OCI-LY1 (cell line): ENCODE measurements at regions not wholly inside any gene's neighbourhood (a gene's known extent, or its start where the extent isn't known, plus 50 kb on each side); places are given as distances from the start of the nearest gene placed in this dataset.
"Not testable (repeated sequence)": the region's sequence is repeated elsewhere in the genome, so short reads cannot be mapped to it uniquely, and the experiment has no call there.

ENCODE experiments used
- H2AFZ ChIP-seq: fragments of 200-600 bp; sonication (generic), shearing (Covaris generic); 2 replicates; pipeline ENCODE4 v1.6.0; 2014; ENCODE audit warnings: antibody characterized with exemption, mild to moderate bottlenecking, low read length
- H3F3A ChIP-seq: fragments of 200-600 bp; sonication (generic), shearing (Covaris generic); 2 replicates; pipeline ENCODE4 v1.6.0; 2014; ENCODE audit warnings: mild to moderate bottlenecking, antibody characterized with exemption, low read length, moderate library complexity; ENCODE audit not compliant: insufficient read depth
- H3K27ac ChIP-seq: fragments of 200-600 bp; sonication (generic); 2 replicates; pipeline ENCODE4 v1.5.1; 2014; ENCODE audit warnings: low read length, mixed run types, mild to moderate bottlenecking, low read depth; ENCODE audit not compliant: poor library complexity, severe bottlenecking
- H3K27me3 ChIP-seq: fragments of 200-600 bp; sonication (generic); 2 replicates; pipeline ENCODE4 v1.6.0; 2014; ENCODE audit warnings: antibody characterized with exemption, mild to moderate bottlenecking, low read length, moderate library complexity; ENCODE audit not compliant: insufficient read depth
- H3K36me3 ChIP-seq: fragments of 200-600 bp; sonication (generic); 2 replicates; pipeline ENCODE4 v1.6.1; 2014; ENCODE audit warnings: mild to moderate bottlenecking, antibody characterized with exemption, low read length, moderate library complexity, mixed read lengths; ENCODE audit not compliant: insufficient read depth
- H3K4me1 ChIP-seq: fragments of 200-600 bp; sonication (generic); 2 replicates; pipeline ENCODE4 v1.5.1; 2014; ENCODE audit warnings: mild to moderate bottlenecking, low read length, moderate library complexity; ENCODE audit not compliant: insufficient read depth, severe bottlenecking
- H3K4me2 ChIP-seq: fragments of 200-600 bp; sonication (generic), shearing (Covaris generic); 2 replicates; pipeline ENCODE4 v1.6.1; 2014; ENCODE audit warnings: low read length
- H3K4me3 ChIP-seq: fragments of 200-600 bp; sonication (generic); 2 replicates; pipeline ENCODE4 v1.5.1; 2014; ENCODE audit warnings: low read length, low read depth, mild to moderate bottlenecking, mixed read lengths; ENCODE audit not compliant: poor library complexity, severe bottlenecking
- H3K79me2 ChIP-seq: fragments of 200-600 bp; shearing (Covaris generic); 2 replicates; pipeline ENCODE4 v1.6.1; 2016; ENCODE audit warnings: mixed run types, low read length, mixed read lengths; ENCODE audit not compliant: insufficient read depth
- H3K9ac ChIP-seq: fragments of 200-600 bp; sonication (generic), shearing (Covaris generic); 2 replicates; pipeline ENCODE4 v1.6.1; 2014; ENCODE audit warnings: mild to moderate bottlenecking, low read length, mixed read lengths
- H3K9me2 ChIP-seq: fragments of 200-600 bp; sonication (generic), shearing (Covaris generic); 2 replicates; pipeline ENCODE4 v1.6.1; 2014; ENCODE audit warnings: low read depth, mild to moderate bottlenecking, low read length, mixed read lengths
- H3K9me3 ChIP-seq: fragments of 200-600 bp; shearing (Covaris generic); 2 replicates; pipeline ENCODE4 v1.6.1; 2014; ENCODE audit warnings: low read length, mixed read lengths
- H4K20me1 ChIP-seq: fragments of 200-600 bp; sonication (generic), shearing (Covaris generic); 2 replicates; pipeline ENCODE4 v1.6.0; 2016; ENCODE audit warnings: mild to moderate bottlenecking, low read length; ENCODE audit not compliant: insufficient read depth
- CTCF ChIP-seq: fragments of 200-600 bp; sonication (generic), shearing (Covaris generic); IDR thresholded peaks from 2 replicates; pipeline ENCODE4 v1.5.1; 2017; ENCODE audit warnings: mild to moderate bottlenecking, antibody characterized with exemption, low read length, moderate library complexity, mixed read lengths
- EZH2 ChIP-seq: fragments of 200-600 bp; sonication (generic), shearing (Covaris generic); IDR thresholded peaks from 2 replicates; pipeline ENCODE4 v1.8.0; 2017; ENCODE audit warnings: borderline replicate concordance, mixed run types, mild to moderate bottlenecking, antibody characterized with exemption, low read length, moderate library complexity, mixed read lengths

GRCh38 chr14:106579084-106579483 is 1052.7 kb downstream of the TMEM121 start:
- Histone ChIP-seq H3F3A (no peaks in the 10 kb centered on the region), H2AFZ (no peak overlapping the region), H3K9me2 (no peaks in the 10 kb centered on the region), H3K9ac (no peak overlapping the region), H4K20me1 (no peaks in the 10 kb centered on the region), H3K4me1 (no peaks in the 10 kb centered on the region), H3K9me3 (no peaks in the 10 kb centered on the region), H3K27ac (no peak overlapping the region), H3K79me2 (no peaks in the 10 kb centered on the region), H3K36me3 (no peaks in the 10 kb centered on the region), H3K4me2 (no peak overlapping the region), H3K4me3 (no peak overlapping the region), H3K27me3 (peaks cover 4% of the 10 kb centered on the region; the same call in 1 of the 2 replicates)
- TF ChIP-seq EZH2 (no peak), CTCF (no peak)

- H2AFZ ChIP-seq: no peak overlapping the region
- no peak overlapping the region for H3K4me2 ChIP-seq
Observed at GRCh38 chr14:106585692-106586091, 1059.3 kb downstream of the TMEM121 start.

GRCh38 chr14:106586098-106586704 is 1059.8 kb downstream of the TMEM121 start:
- H3F3A ChIP-seq: no peaks in the 10 kb centered on the region
- H3K36me3 ChIP-seq: no peaks in the 10 kb centered on the region
- H3K9me3 ChIP-seq: no peaks in the 10 kb centered on the region
- no peak overlapping the region for H3K9ac ChIP-seq
- H4K20me1 ChIP-seq: no peaks in the 10 kb centered on the region
- H3K9me2 ChIP-seq: no peaks in the 10 kb centered on the region
- no peaks in the 10 kb centered on the region for H3K79me2 ChIP-seq
- H2AFZ ChIP-seq: no peak overlapping the region
- H3K4me2 ChIP-seq: no peak overlapping the region
- no peaks in the 10 kb centered on the region for H3K4me1 ChIP-seq
- TF ChIP-seq CTCF (peak; percentile 99), EZH2 (no peak)
- H3K27ac ChIP-seq: no peak overlapping the region
- 0 out of 2 replicates have a peak, but pooled peaks cover 6% of the 10 kb centered on the region for H3K27me3 ChIP-seq
- H3K4me3 ChIP-seq: no peak overlapping the region

More at GRCh38 chr14:106585692-106586091, 1059.3 kb downstream of the TMEM121 start:
- Histone ChIP-seq H3K4me1 (no peaks in the 10 kb centered on the region), H3K9me3 (no peaks in the 10 kb centered on the region), H3K79me2 (no peaks in the 10 kb centered on the region), H3F3A (no peaks in the 10 kb centered on the region), H3K27ac (no peak overlapping the region), H3K9ac (no peak overlapping the region), H3K36me3 (no peaks in the 10 kb centered on the region), H3K9me2 (no peaks in the 10 kb centered on the region), H3K27me3 (0 out of 2 replicates have a peak, but pooled peaks cover 6% of the 10 kb centered on the region), H3K4me3 (no peak overlapping the region), H4K20me1 (no peaks in the 10 kb centered on the region)
- TF ChIP-seq CTCF (no peak), EZH2 (no peak)

- H3K27ac ChIP-seq, H4K20me1 ChIP-seq, H3K9me2 ChIP-seq, H3K79me2 ChIP-seq, H3K9me3 ChIP-seq, H3K4me2 ChIP-seq, H3K4me3 ChIP-seq, H3F3A ChIP-seq, H3K9ac ChIP-seq, H3K36me3 ChIP-seq, H3K27me3 ChIP-seq, H2AFZ ChIP-seq, H3K4me1 ChIP-seq: not testable (repeated sequence)
Observed at GRCh38 chr14:106591539-106591938, 1065.2 kb downstream of the TMEM121 start.
